T-cell (primary cell): ENCODE measurements at regions not wholly inside any gene's neighbourhood (a gene's known extent, or its start where the extent isn't known, plus 50 kb on each side); places are given as distances from the start of the nearest gene placed in this dataset.

Source experiments
- ATAC-seq, 4 experiments: fragments of 200-7000 bp in 3 of 4; fragments of 150-1000 bp in 1 of 4; cut with Tn5 transposase; replicated peaks in 1 of 4; 1 replicate in 3 of 4; 2 replicates in 1 of 4; pipeline ENCODE4 v1.10.0; 2021; ENCODE audit warnings: moderate library complexity in 3 of 4, mild to moderate bottlenecking in 2 of 4, moderate number of reproducible peaks in 1 of 4
- CTCF ChIA-PET, 2 donors: fragments of 300-600 bp; sonication (Branson Sonifier 250); formaldehyde crosslinking; loops; one replicate each; lab custom pipeline; 2022; ENCODE audit warnings: antibody characterized with exemption in 2 of 2; lab: Charles Lee
- POLR2A ChIA-PET, 2 donors: fragments of 300-600 bp; sonication (Branson Sonifier 250); formaldehyde crosslinking; loops; one replicate each; lab custom pipeline; 2022; ENCODE audit warnings: antibody characterized with exemption in 2 of 2; lab: Charles Lee
- DNase-seq, 35 experiments: peaks; one replicate each; pipeline versions ENCODE4 v3.0.0 to v3.0.0-alpha.2; 2013 to 2023
- H3K27ac ChIP-seq: one replicate; pipeline ENCODE4 v1.5.1; 2013; ENCODE audit warnings: low read length
- H3K27me3 ChIP-seq, 2 experiments: replicated peaks in 1 of 2; 1 replicate in 1 of 2; 2 replicates in 1 of 2; pipeline versions ENCODE4 v1.6.1 to v1.7.0; 2013; ENCODE audit warnings: low read length in 1 of 2, mixed read lengths in 1 of 2; ENCODE audit not compliant: control insufficient read depth in 2 of 2, insufficient read depth in 2 of 2; ENCODE audit errors: extremely low read depth in 1 of 2
- H3K36me3 ChIP-seq, 2 donors: 1 replicate in 1 of 2; 2 replicates in 1 of 2; pipeline versions ENCODE4 v1.6.1 to v1.7.0; 2013; ENCODE audit warnings: low read length in 1 of 2; ENCODE audit not compliant: control insufficient read depth in 2 of 2, insufficient read depth in 1 of 2; ENCODE audit errors: extremely low read depth in 1 of 2
- H3K4me1 ChIP-seq, 2 experiments: 1 replicate in 1 of 2; 2 replicates in 1 of 2; pipeline versions ENCODE4 v1.6.1 to v1.7.0; 2013; ENCODE audit warnings: low read length in 2 of 2, mixed read lengths in 1 of 2; ENCODE audit not compliant: insufficient read depth in 2 of 2, control insufficient read depth in 1 of 2; ENCODE audit errors: extremely low read depth in 1 of 2
- H3K4me3 ChIP-seq, 2 donors: 1 replicate in 1 of 2; 2 replicates in 1 of 2; pipeline versions ENCODE4 v1.5.1 to v1.7.0; 2013; ENCODE audit warnings: mild to moderate bottlenecking in 2 of 2, low read length in 1 of 2, moderate library complexity in 1 of 2; ENCODE audit not compliant: control insufficient read depth in 1 of 2; ENCODE audit errors: extremely low read depth in 1 of 2
- H3K9me3 ChIP-seq: 2 replicates; pipeline ENCODE4 v1.7.0; 2013
- H3K27ac Mint-ChIP-seq, 2 donors: one replicate each; pipeline ENCODE4 v1.8.0; 2020 to 2021; ENCODE audit warnings: mild to moderate bottlenecking in 2 of 2, mixed read lengths in 2 of 2
- H3K27me3 Mint-ChIP-seq, 2 donors: one replicate each; pipeline ENCODE4 v1.8.0; 2021 to 2022; ENCODE audit warnings: mixed read lengths in 2 of 2
- H3K36me3 Mint-ChIP-seq: one replicate; pipeline ENCODE4 v1.8.0; 2021; ENCODE audit warnings: mixed read lengths
- H3K4me1 Mint-ChIP-seq, 3 donors: one replicate each; pipeline ENCODE4 v1.8.0; 2020 to 2022; ENCODE audit warnings: mixed read lengths in 3 of 3, mild to moderate bottlenecking in 1 of 3
- H3K4me3 Mint-ChIP-seq, 3 donors: one replicate each; pipeline ENCODE4 v1.8.0; 2020 to 2022; ENCODE audit warnings: mild to moderate bottlenecking in 3 of 3, mixed read lengths in 3 of 3, moderate library complexity in 3 of 3
- H3K9me3 Mint-ChIP-seq, 3 donors: one replicate each; pipeline ENCODE4 v1.8.0; 2020 to 2022; ENCODE audit warnings: mixed read lengths in 3 of 3
- WGBS: methylation state at CpG from one replicate; pipeline ENCODE4 v1.1.5; 2013; ENCODE audit warnings: missing lambda C conversion rate; ENCODE audit not compliant: insufficient coverage; 5-methylcytosine and 5-hydroxymethylcytosine counted together

DNA sequence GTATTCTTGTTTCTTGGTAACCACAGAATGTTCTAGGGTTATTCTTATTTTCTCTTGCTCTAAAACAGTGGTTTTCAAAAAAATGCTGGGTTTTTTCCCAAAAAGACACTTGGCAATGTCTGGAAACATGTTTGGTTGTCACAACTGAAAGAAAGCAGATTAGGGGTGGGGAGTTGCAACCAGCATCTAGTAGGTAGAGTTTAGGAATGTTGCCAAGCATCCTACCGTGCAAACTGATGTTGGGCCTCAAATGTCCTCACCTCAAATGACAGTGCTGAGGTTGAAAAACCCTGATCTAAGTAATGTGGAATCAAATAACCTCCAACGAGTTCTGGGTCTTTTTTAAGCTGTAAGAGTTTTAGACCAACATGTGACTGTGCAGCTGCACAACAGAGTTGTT, 270.5 kb upstream of the STT3B start:
- H3K9me3 ChIP-seq = no peaks in the 10 kb centered on the region
- no peak overlapping the region for H3K4me3 ChIP-seq
- DNase-seq = no peak
- no peaks in the 10 kb centered on the region for H3K4me1 Mint-ChIP-seq
- ATAC-seq = no peak
- H3K9me3 Mint-ChIP-seq = peaks cover 0 to 3% (median 2%) of the 10 kb centered on the region in 3 donors
- no peak overlapping the region for H3K4me3 Mint-ChIP-seq
- peaks cover 4% of the 10 kb centered on the region for H3K36me3 Mint-ChIP-seq
- ChIA-PET CTCF (no interaction called here), POLR2A (no interaction called here)
- 65% methylated on average over 2 of the region's 2 CpGs for WGBS
- H3K27me3 Mint-ChIP-seq = no peaks in the 10 kb centered on the region
- no peaks in the 10 kb centered on the region for H3K36me3 ChIP-seq
- no peaks in the 10 kb centered on the region for H3K4me1 ChIP-seq
- no peak overlapping the region for H3K27ac ChIP-seq
- no peaks in the 10 kb centered on the region for H3K27me3 ChIP-seq
- no peak overlapping the region for H3K27ac Mint-ChIP-seq

DNA sequence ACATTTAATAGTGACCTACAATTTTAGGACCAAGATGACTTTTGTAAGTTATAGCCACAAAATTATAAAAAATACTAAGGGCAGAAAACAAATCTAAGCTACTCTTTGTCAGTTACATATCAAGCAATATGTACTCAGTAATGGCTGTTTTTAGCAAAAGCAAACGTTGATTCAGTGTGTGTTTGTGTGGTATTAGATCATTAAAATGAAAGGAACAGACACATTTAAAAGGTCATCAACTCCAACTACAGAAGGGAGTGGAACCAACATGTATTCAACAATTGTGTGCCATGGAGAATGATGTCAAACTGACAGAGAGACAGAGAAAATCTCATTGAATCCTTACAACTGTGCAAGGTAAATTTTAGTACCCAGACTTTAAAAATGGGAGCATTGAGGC, 268.8 kb upstream of the STT3B start:
- no peak overlapping the region for H3K27ac ChIP-seq
- no peaks in the 10 kb centered on the region for H3K27me3 Mint-ChIP-seq
- ChIA-PET POLR2A (no interaction called here), CTCF (no interaction called here)
- DNase-seq (no peak), ATAC-seq (no peak)
- H3K4me3 ChIP-seq = no peak overlapping the region
- H3K36me3 Mint-ChIP-seq = peaks cover 4% of the 10 kb centered on the region
- no peak overlapping the region for H3K4me3 Mint-ChIP-seq
- no peak overlapping the region for H3K27ac Mint-ChIP-seq
- H3K9me3 Mint-ChIP-seq = peaks cover 0 to 3% (median 2%) of the 10 kb centered on the region in 3 donors
- H3K9me3 ChIP-seq = no peaks in the 10 kb centered on the region
- WGBS = no CpG with 5 or more reads among the region's 1 CpG
- H3K4me1 Mint-ChIP-seq = peaks cover 4 to 8% (median 7%) of the 10 kb centered on the region in 3 donors
- H3K4me1 ChIP-seq = peaks cover 0 to 2% of the 10 kb centered on the region in 2 experiments
- H3K27me3 ChIP-seq = no peaks in the 10 kb centered on the region
- no peaks in the 10 kb centered on the region for H3K36me3 ChIP-seq

DNA sequence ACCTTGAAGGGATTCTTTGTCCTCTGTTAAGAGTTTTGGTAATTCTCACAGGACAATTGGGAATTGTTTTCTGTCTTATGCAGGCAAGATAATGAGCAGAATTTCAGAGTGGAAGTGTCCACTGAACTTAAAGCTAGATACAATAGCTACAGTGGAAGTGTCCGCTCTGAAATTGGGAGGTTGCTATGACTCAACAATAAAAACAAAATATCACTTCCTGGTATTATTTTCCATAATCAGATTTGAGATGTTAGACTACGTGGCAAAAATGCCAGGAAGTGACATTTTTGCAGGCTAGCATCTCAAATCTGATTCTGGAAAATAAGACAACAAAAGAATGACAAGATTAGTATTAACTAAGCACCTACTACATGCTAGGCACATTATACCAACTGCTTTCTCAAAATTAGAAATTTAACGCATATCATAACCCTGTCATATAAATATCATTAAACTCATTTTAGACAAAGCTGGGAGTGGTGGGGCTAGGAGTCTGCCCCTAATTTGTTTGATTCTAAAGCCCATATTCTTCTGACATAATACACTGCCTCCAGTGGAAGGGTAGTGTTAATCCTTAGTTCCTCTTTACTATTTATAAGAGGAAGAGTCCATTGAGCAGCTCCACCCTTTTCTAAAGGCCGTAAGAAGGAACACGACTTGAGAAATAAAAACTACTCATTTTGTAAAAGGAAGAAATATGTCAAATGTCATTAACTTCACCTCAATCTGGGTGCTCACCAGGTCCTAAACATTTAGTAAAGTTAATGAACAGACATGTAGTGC, 266.9 kb upstream of the STT3B start:
- ChIA-PET POLR2A (interaction anchor here in 1 of 2 donors (0.6 kb wide), 1 partner anchor 268 kb away, joined by 4 read pairs; no protein-coding TSS in a partner anchor), CTCF (no interaction called here)
- Histone ChIP-seq H3K36me3 (no peaks in the 10 kb centered on the region), H3K27me3 (no peaks in the 10 kb centered on the region), H3K4me3 (no peak overlapping the region), H3K4me1 (peaks cover 0 to 5% of the 10 kb centered on the region in 2 experiments), H3K27ac (no peak overlapping the region), H3K9me3 (no peaks in the 10 kb centered on the region)
- Mint-ChIP-seq H3K4me3 (no peak overlapping the region), H3K36me3 (peaks cover 4% of the 10 kb centered on the region), H3K27ac (no peak overlapping the region), H3K27me3 (no peaks in the 10 kb centered on the region), H3K9me3 (no peaks in the 10 kb centered on the region), H3K4me1 (peaks cover 5 to 19% (median 10%) of the 10 kb centered on the region in 3 donors)
- no peak for DNase-seq
- no CpG with 5 or more reads among the region's 5 CpGs for WGBS
- no peak for ATAC-seq

DNA sequence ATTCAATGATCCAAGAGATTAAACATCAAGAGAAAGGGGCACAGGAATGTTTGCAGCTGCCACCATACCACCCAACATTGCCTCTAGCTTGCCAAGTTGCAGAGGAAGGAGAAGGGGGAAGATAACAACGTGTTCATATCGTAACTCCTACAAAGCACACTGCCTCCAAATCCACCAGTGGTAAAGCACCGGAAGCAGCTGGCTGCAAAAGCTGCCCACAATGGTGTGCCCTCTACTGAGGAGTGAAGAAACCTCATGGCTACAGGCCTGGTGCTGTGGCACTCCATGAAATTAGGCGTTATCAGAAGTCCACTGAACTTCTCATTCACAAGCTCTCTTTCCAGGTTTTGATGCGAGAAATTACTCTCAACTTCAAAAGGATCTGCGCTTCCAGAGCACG, 263.9 kb upstream of the STT3B start:
- Histone ChIP-seq H3K4me3 (no peak overlapping the region), H3K36me3 (no peaks in the 10 kb centered on the region), H3K4me1 (peaks cover 0 to 5% of the 10 kb centered on the region in 2 experiments), H3K27me3 (no peaks in the 10 kb centered on the region), H3K27ac (no peak overlapping the region), H3K9me3 (no peaks in the 10 kb centered on the region)
- Mint-ChIP-seq H3K27ac (no peak overlapping the region), H3K36me3 (peaks cover 4% of the 10 kb centered on the region), H3K4me3 (no peak overlapping the region), H3K27me3 (no peaks in the 10 kb centered on the region), H3K9me3 (no peaks in the 10 kb centered on the region), H3K4me1 (peaks cover 5 to 19% (median 10%) of the 10 kb centered on the region in 3 donors)
- WGBS = 63% methylated on average over 2 of the region's 7 CpGs
- POLR2A ChIA-PET = no interaction called here
- ATAC-seq (peak in 1 of 4 experiments; percentile 30), DNase-seq (peak in 9 of 35 experiments; percentile 2 to 28 (median 8))
- CTCF ChIA-PET = interaction anchor here in 1 of 2 donors (0.6 kb wide), 2 partner anchors 110 to 198 kb away, joined by 3 read pairs; no protein-coding TSS in a partner anchor

DNA sequence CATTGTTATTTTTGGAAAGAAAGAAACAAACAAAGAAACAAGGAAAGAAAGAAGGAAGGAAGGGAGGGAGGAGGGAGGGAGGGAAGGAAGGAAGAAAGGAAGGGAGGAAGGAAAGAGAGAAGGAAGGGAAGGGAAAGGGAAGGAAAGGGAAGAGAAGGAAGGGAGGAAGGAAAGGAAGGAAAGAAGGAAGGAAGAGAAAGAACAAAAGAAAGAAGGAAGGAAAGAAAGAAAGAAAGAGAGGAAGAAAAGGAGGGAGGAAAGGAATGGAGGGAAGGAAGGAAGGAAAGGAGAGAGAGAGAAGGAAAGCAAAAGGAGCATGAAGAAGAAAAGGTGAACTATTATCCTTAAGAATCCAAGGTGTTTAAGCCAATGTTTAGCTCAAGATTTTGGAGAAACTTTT, 262.7 kb upstream of the STT3B start:
- DNase-seq (no peak), ATAC-seq (no peak)
- no peaks in the 10 kb centered on the region for H3K9me3 Mint-ChIP-seq
- H3K36me3 ChIP-seq = no peaks in the 10 kb centered on the region
- no peak overlapping the region for H3K4me3 Mint-ChIP-seq
- H3K4me1 Mint-ChIP-seq = peaks cover 5 to 19% (median 10%) of the 10 kb centered on the region in 3 donors
- no peaks in the 10 kb centered on the region for H3K27me3 Mint-ChIP-seq
- peaks cover 0 to 5% of the 10 kb centered on the region in 2 experiments for H3K4me1 ChIP-seq
- no peak overlapping the region for H3K4me3 ChIP-seq
- no peak overlapping the region for H3K27ac ChIP-seq
- H3K27me3 ChIP-seq = no peaks in the 10 kb centered on the region
- no peak overlapping the region for H3K27ac Mint-ChIP-seq
- no peaks in the 10 kb centered on the region for H3K9me3 ChIP-seq
- H3K36me3 Mint-ChIP-seq = peaks cover 4% of the 10 kb centered on the region
- ChIA-PET CTCF (no interaction called here), POLR2A (no interaction called here)

DNA sequence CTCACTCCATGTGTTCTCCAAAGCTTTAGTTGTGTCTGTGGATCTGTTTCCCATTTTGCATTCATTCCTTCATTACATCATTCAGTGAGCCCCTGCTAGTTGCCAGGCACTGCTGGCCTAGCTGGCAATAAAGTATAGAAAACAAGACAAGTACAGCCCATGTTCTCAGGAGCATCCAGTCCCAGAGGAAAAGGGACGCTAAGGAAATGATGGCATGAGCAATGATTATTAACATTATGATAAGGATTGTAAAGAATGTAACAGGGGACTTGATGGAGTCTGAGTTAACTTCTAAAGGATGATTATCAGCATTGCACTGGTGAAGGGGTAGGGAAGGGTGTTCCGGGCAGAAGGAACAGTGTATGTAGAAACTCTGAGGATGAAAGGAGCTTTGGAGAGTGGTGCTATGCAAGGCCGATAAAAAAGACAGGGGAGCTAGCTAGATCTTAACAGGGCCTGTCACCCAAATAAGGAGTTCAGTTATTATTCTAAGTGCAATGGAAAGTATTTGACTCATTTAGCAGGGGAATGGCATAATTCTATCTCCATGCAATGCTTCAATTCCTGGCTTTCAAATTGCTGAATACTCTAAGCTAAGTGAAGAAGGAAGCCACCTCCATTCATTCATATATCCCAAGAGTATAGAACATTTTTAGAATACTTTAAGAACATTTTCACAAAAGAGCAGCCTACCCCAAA, 258.2 kb upstream of the STT3B start:
- Histone ChIP-seq H3K4me3 (no peak overlapping the region), H3K9me3 (no peaks in the 10 kb centered on the region), H3K27ac (no peak overlapping the region), H3K36me3 (no peaks in the 10 kb centered on the region), H3K4me1 (peaks cover 0 to 4% of the 10 kb centered on the region in 2 experiments), H3K27me3 (no peaks in the 10 kb centered on the region)
- Mint-ChIP-seq H3K27me3 (no peaks in the 10 kb centered on the region), H3K4me1 (peaks cover 12 to 26% (median 13%) of the 10 kb centered on the region in 3 donors), H3K9me3 (no peaks in the 10 kb centered on the region), H3K27ac (no peak overlapping the region), H3K36me3 (no peaks in the 10 kb centered on the region), H3K4me3 (no peak overlapping the region)
- DNase-seq (no peak), ATAC-seq (no peak)
- WGBS = 100% methylated on average over 2 of the region's 3 CpGs
- ChIA-PET CTCF (no interaction called here), POLR2A (no interaction called here)
